GM19240 (cell line): ENCODE measurements at regions not wholly inside any gene's neighbourhood (a gene's known extent, or its start where the extent isn't known, plus 50 kb on each side); places are given as distances from the start of the nearest gene placed in this dataset.
"Not testable (repeated sequence)": the region's sequence is repeated elsewhere in the genome, so short reads cannot be mapped to it uniquely, and the experiment has no call there.

ENCODE experiments used
- DNase-seq: peaks from one replicate; pipeline ENCODE4 v3.0.0; 2011; ENCODE audit warnings: low spot score; ENCODE audit not compliant: insufficient read length

- DNase-seq, result no peak
Observed at GRCh38 chr6:169983651-169984050, 232.2 kb downstream of the ERMARD start.

- DNase-seq, result no peak
Observed at GRCh38 chr6:169982461-169983386, 231.3 kb downstream of the ERMARD start.

- DNase-seq, result no peak
Observed at GRCh38 chr6:169981969-169982368, 230.5 kb downstream of the ERMARD start.

GRCh38 chr6:169981568-169981967 lies 230.1 kb downstream of the ERMARD start:
- no peak for DNase-seq

GRCh38 chr6:169980826-169981450 lies 229.5 kb downstream of the ERMARD start:
- DNase-seq, result no peak

GRCh38 chr6:169979873-169980432 lies 228.5 kb downstream of the ERMARD start:
- DNase-seq, result no peak

- no peak for DNase-seq
Observed at GRCh38 chr6:169978615-169979161, 227.3 kb downstream of the ERMARD start.

- DNase-seq, result no peak
Observed at GRCh38 chr6:169977434-169978265, 226.2 kb downstream of the ERMARD start.

GRCh38 chr6:169976301-169977081 lies 225.1 kb downstream of the ERMARD start:
- no peak for DNase-seq

- DNase-seq, result no peak
Observed at GRCh38 chr6:169975701-169976100, 224.3 kb downstream of the ERMARD start.

- no peak for DNase-seq
Observed at GRCh38 chr6:169975286-169975685, 223.9 kb downstream of the ERMARD start.

GRCh38 chr6:169974663-169975062 lies 223.2 kb downstream of the ERMARD start:
- no peak for DNase-seq

GRCh38 chr6:169973588-169974467 lies 222.4 kb downstream of the ERMARD start:
- not testable (repeated sequence) for DNase-seq

- no peak for DNase-seq
Observed at GRCh38 chr6:169972736-169973135, 221.3 kb downstream of the ERMARD start.

GRCh38 chr6:169972101-169972651 lies 220.8 kb downstream of the ERMARD start:
- no peak for DNase-seq

- no peak for DNase-seq
Observed at GRCh38 chr6:169971081-169971861, 219.8 kb downstream of the ERMARD start.

GRCh38 chr6:169970306-169970988 lies 219.0 kb downstream of the ERMARD start:
- DNase-seq, result no peak
